WTC11 (cell line): ENCODE measurements at regions not wholly inside any gene's neighbourhood (a gene's known extent, or its start where the extent isn't known, plus 50 kb on each side); places are given as distances from the start of the nearest gene placed in this dataset.

Experiments
- ATAC-seq: fragments of 200-7000 bp; cut with Tn5 transposase; 2 replicates; pipeline ENCODE4 v1.10.0; 2021; ENCODE audit warnings: mild to moderate bottlenecking, moderate library complexity
- CTCF ChIA-PET: fragments of 300-600 bp; sonication (Branson Sonifier 250); formaldehyde crosslinking; loops from one replicate; lab custom pipeline; 2021; ENCODE audit warnings: antibody characterized with exemption; lab: Charles Lee
- POLR2A ChIA-PET: fragments of 350-600 bp; sonication (Branson Sonifier 250); formaldehyde crosslinking; loops from one replicate; lab custom pipeline; 2021; ENCODE audit warnings: antibody characterized with exemption; lab: Charles Lee
- DNase-seq: peaks from one replicate; pipeline ENCODE4 v3.0.0; 2021; ENCODE audit warnings: low spot score
- H3K27ac Mint-ChIP-seq: 2 replicates; pipeline ENCODE4 v1.8.0; 2021; ENCODE audit warnings: mixed read lengths
- H3K27me3 Mint-ChIP-seq: 2 replicates; pipeline ENCODE4 v1.8.0; 2021; ENCODE audit warnings: low read depth, mild to moderate bottlenecking, moderate library complexity, mixed read lengths
- H3K36me3 Mint-ChIP-seq: 2 replicates; pipeline ENCODE4 v1.8.0; 2021; ENCODE audit warnings: mixed read lengths
- H3K4me1 Mint-ChIP-seq: 2 replicates; pipeline ENCODE4 v1.8.0; 2022; ENCODE audit warnings: mixed read lengths
- H3K4me3 Mint-ChIP-seq: 2 replicates; pipeline ENCODE4 v1.8.0; 2021; ENCODE audit warnings: mild to moderate bottlenecking, moderate library complexity, mixed read lengths
- H3K9me3 Mint-ChIP-seq: 2 replicates; pipeline ENCODE4 v1.8.0; 2021; ENCODE audit warnings: mixed read lengths
- ATF1 ChIP-seq: sonication (generic); formaldehyde crosslinking; IDR thresholded peaks from 2 replicates; pipeline ENCODE4 v1.8.1; 2023; ENCODE audit warnings: mild to moderate bottlenecking, moderate library complexity, missing genetic modification reagents
- EMX1 ChIP-seq: fragments of 250-450 bp; sonication (Bioruptor Pico); IDR thresholded peaks from 2 replicates; pipeline ENCODE4 v1.8.0; 2021; ENCODE audit warnings: mild to moderate bottlenecking
- FOXK1 ChIP-seq: sonication (generic); formaldehyde crosslinking; IDR thresholded peaks from 2 replicates; pipeline ENCODE4 v1.8.0; 2022; ENCODE audit warnings: mild to moderate bottlenecking, moderate library complexity, missing genetic modification reagents
- JAZF1 ChIP-seq: fragments of 250-450 bp; sonication (Bioruptor Pico); IDR thresholded peaks from 2 replicates; pipeline ENCODE4 v1.9.0; 2021; ENCODE audit warnings: moderate library complexity, mild to moderate bottlenecking, inconsistent platforms
- JUN ChIP-seq: sonication (generic); formaldehyde crosslinking; IDR thresholded peaks from 2 replicates; pipeline ENCODE4 v1.8.0; 2023; ENCODE audit warnings: mild to moderate bottlenecking, missing genetic modification reagents
- MYBL2 ChIP-seq: sonication (generic); formaldehyde crosslinking; IDR thresholded peaks from 2 replicates; pipeline ENCODE4 v1.8.1; 2023; ENCODE audit warnings: mild to moderate bottlenecking, moderate library complexity, missing genetic modification reagents
- NFYB ChIP-seq: sonication (generic); formaldehyde crosslinking; conservative IDR thresholded peaks from 2 replicates; pipeline ENCODE4 v1.8.0; 2022; ENCODE audit warnings: low read depth, missing genetic modification reagents
- NR1H2 ChIP-seq: sonication (generic); formaldehyde crosslinking; IDR thresholded peaks from 2 replicates; pipeline ENCODE4 v1.9.0; 2021; ENCODE audit warnings: mild to moderate bottlenecking, moderate library complexity, missing genetic modification reagents
- SMAD4 ChIP-seq: sonication (generic); formaldehyde crosslinking; IDR thresholded peaks from 2 replicates; pipeline ENCODE4 v1.8.0; 2022; ENCODE audit warnings: mild to moderate bottlenecking, missing genetic modification reagents
- ZNF416 ChIP-seq: fragments of 250-450 bp; sonication (Bioruptor Pico); IDR thresholded peaks from 2 replicates; pipeline ENCODE4 v1.9.0; 2021; ENCODE audit warnings: mild to moderate bottlenecking, inconsistent platforms
- TF ChIP-seq, protein P1 (sequence below): sonication (generic); formaldehyde crosslinking; IDR thresholded peaks from 2 replicates; pipeline ENCODE4 v1.8.0; 2023; ENCODE audit warnings: mild to moderate bottlenecking, missing genetic modification reagents
- TF ChIP-seq, protein P2 (sequence below): fragments of 250-450 bp; sonication (Bioruptor Pico); IDR thresholded peaks from 2 replicates; pipeline ENCODE4 v1.9.0; 2021; ENCODE audit warnings: mild to moderate bottlenecking
- TF ChIP-seq, protein P3 (sequence below): sonication (generic); formaldehyde crosslinking; conservative IDR thresholded peaks from 2 replicates; pipeline ENCODE4 v1.8.1; 2022; ENCODE audit warnings: mild to moderate bottlenecking, missing genetic modification reagents
- TF ChIP-seq, protein P4 (sequence below): sonication (generic); formaldehyde crosslinking; IDR thresholded peaks from 2 replicates; pipeline ENCODE4 v1.8.0; 2022; ENCODE audit warnings: missing genetic modification reagents
- TF ChIP-seq, protein P5 (sequence below): sonication (generic); formaldehyde crosslinking; IDR thresholded peaks from 2 replicates; pipeline ENCODE4 v1.8.1; 2023; ENCODE audit warnings: mild to moderate bottlenecking, moderate library complexity, missing genetic modification reagents
- TF ChIP-seq, protein P6 (sequence below): fragments of 200-600 bp; IDR thresholded peaks from 2 replicates; pipeline ENCODE4 v1.8.0; 2022; ENCODE audit warnings: antibody characterized with exemption
- TF ChIP-seq, protein P7 (sequence below): sonication (generic); formaldehyde crosslinking; IDR thresholded peaks from 2 replicates; pipeline ENCODE4 v1.8.1; 2022; ENCODE audit warnings: mild to moderate bottlenecking, moderate library complexity, missing genetic modification reagents

DNA sequence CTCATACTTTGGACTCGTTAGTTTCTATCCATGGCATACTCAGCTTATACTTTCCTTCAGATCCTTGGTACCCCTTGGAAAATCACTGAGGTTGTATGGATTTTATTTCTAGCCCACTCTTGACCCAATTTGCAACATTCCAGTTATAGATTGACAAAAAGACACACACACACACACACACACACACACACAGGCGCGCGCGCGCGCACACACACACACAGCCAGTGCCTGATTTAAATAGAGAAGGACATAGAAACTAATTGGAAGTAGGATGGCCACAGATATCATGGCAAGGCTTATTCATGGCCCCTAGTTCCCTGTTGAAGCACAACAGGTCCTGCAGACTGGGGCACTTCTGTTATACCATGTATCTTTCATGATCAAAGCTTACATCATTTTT, 89.1 kb upstream of the CFAP20DC start:
- DNase-seq, result no peak
- ChIA-PET CTCF (no interaction called here), POLR2A (no interaction called here)
- H3K9me3 Mint-ChIP-seq, result no peaks in the 10 kb centered on the region
- TF ChIP-seq, protein P1, sequence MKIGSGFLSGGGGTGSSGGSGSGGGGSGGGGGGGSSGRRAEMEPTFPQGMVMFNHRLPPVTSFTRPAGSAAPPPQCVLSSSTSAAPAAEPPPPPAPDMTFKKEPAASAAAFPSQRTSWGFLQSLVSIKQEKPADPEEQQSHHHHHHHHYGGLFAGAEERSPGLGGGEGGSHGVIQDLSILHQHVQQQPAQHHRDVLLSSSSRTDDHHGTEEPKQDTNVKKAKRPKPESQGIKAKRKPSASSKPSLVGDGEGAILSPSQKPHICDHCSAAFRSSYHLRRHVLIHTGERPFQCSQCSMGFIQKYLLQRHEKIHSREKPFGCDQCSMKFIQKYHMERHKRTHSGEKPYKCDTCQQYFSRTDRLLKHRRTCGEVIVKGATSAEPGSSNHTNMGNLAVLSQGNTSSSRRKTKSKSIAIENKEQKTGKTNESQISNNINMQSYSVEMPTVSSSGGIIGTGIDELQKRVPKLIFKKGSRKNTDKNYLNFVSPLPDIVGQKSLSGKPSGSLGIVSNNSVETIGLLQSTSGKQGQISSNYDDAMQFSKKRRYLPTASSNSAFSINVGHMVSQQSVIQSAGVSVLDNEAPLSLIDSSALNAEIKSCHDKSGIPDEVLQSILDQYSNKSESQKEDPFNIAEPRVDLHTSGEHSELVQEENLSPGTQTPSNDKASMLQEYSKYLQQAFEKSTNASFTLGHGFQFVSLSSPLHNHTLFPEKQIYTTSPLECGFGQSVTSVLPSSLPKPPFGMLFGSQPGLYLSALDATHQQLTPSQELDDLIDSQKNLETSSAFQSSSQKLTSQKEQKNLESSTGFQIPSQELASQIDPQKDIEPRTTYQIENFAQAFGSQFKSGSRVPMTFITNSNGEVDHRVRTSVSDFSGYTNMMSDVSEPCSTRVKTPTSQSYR (CRISPR knock-in tag), result no peak
- TF ChIP-seq, protein P2, sequence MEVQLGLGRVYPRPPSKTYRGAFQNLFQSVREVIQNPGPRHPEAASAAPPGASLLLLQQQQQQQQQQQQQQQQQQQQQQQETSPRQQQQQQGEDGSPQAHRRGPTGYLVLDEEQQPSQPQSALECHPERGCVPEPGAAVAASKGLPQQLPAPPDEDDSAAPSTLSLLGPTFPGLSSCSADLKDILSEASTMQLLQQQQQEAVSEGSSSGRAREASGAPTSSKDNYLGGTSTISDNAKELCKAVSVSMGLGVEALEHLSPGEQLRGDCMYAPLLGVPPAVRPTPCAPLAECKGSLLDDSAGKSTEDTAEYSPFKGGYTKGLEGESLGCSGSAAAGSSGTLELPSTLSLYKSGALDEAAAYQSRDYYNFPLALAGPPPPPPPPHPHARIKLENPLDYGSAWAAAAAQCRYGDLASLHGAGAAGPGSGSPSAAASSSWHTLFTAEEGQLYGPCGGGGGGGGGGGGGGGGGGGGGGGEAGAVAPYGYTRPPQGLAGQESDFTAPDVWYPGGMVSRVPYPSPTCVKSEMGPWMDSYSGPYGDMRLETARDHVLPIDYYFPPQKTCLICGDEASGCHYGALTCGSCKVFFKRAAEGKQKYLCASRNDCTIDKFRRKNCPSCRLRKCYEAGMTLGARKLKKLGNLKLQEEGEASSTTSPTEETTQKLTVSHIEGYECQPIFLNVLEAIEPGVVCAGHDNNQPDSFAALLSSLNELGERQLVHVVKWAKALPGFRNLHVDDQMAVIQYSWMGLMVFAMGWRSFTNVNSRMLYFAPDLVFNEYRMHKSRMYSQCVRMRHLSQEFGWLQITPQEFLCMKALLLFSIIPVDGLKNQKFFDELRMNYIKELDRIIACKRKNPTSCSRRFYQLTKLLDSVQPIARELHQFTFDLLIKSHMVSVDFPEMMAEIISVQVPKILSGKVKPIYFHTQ (CRISPR knock-in tag), result no peak
- TF ChIP-seq, protein P3, sequence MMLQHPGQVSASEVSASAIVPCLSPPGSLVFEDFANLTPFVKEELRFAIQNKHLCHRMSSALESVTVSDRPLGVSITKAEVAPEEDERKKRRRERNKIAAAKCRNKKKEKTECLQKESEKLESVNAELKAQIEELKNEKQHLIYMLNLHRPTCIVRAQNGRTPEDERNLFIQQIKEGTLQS (CRISPR knock-in tag), result no peak
- TF ChIP-seq, protein P4, sequence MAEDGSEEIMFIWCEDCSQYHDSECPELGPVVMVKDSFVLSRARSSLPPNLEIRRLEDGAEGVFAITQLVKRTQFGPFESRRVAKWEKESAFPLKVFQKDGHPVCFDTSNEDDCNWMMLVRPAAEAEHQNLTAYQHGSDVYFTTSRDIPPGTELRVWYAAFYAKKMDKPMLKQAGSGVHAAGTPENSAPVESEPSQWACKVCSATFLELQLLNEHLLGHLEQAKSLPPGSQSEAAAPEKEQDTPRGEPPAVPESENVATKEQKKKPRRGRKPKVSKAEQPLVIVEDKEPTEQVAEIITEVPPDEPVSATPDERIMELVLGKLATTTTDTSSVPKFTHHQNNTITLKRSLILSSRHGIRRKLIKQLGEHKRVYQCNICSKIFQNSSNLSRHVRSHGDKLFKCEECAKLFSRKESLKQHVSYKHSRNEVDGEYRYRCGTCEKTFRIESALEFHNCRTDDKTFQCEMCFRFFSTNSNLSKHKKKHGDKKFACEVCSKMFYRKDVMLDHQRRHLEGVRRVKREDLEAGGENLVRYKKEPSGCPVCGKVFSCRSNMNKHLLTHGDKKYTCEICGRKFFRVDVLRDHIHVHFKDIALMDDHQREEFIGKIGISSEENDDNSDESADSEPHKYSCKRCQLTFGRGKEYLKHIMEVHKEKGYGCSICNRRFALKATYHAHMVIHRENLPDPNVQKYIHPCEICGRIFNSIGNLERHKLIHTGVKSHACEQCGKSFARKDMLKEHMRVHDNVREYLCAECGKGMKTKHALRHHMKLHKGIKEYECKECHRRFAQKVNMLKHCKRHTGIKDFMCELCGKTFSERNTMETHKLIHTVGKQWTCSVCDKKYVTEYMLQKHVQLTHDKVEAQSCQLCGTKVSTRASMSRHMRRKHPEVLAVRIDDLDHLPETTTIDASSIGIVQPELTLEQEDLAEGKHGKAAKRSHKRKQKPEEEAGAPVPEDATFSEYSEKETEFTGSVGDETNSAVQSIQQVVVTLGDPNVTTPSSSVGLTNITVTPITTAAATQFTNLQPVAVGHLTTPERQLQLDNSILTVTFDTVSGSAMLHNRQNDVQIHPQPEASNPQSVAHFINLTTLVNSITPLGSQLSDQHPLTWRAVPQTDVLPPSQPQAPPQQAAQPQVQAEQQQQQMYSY (CRISPR knock-in tag), result no peak
- TF ChIP-seq JUN (no peak), FOXK1 (no peak), ZNF416 (no peak), ATF1 (CRISPR knock-in tag) (no peak), SMAD4 (no peak), EMX1 (CRISPR knock-in tag) (no peak), NR1H2 (no peak), NFYB (no peak), JAZF1 (no peak), MYBL2 (CRISPR knock-in tag) (no peak)
- TF ChIP-seq, protein P5, sequence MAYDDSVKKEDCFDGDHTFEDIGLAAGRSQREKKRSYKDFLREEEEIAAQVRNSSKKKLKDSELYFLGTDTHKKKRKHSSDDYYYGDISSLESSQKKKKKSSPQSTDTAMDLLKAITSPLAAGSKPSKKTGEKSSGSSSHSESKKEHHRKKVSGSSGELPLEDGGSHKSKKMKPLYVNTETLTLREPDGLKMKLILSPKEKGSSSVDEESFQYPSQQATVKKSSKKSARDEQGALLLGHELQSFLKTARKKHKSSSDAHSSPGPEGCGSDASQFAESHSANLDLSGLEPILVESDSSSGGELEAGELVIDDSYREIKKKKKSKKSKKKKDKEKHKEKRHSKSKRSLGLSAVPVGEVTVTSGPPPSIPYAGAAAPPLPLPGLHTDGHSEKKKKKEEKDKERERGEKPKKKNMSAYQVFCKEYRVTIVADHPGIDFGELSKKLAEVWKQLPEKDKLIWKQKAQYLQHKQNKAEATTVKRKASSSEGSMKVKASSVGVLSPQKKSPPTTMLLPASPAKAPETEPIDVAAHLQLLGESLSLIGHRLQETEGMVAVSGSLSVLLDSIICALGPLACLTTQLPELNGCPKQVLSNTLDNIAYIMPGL (CRISPR knock-in tag), result no peak
- TF ChIP-seq, protein P6, sequence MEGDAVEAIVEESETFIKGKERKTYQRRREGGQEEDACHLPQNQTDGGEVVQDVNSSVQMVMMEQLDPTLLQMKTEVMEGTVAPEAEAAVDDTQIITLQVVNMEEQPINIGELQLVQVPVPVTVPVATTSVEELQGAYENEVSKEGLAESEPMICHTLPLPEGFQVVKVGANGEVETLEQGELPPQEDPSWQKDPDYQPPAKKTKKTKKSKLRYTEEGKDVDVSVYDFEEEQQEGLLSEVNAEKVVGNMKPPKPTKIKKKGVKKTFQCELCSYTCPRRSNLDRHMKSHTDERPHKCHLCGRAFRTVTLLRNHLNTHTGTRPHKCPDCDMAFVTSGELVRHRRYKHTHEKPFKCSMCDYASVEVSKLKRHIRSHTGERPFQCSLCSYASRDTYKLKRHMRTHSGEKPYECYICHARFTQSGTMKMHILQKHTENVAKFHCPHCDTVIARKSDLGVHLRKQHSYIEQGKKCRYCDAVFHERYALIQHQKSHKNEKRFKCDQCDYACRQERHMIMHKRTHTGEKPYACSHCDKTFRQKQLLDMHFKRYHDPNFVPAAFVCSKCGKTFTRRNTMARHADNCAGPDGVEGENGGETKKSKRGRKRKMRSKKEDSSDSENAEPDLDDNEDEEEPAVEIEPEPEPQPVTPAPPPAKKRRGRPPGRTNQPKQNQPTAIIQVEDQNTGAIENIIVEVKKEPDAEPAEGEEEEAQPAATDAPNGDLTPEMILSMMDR, result no peak
- TF ChIP-seq, protein P7, sequence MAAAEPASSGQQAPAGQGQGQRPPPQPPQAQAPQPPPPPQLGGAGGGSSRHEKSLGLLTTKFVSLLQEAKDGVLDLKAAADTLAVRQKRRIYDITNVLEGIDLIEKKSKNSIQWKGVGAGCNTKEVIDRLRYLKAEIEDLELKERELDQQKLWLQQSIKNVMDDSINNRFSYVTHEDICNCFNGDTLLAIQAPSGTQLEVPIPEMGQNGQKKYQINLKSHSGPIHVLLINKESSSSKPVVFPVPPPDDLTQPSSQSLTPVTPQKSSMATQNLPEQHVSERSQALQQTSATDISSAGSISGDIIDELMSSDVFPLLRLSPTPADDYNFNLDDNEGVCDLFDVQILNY (CRISPR knock-in tag), result no peak
- H3K4me1 Mint-ChIP-seq, result peaks cover 7% of the 10 kb centered on the region; the same call in 1 of the 2 replicates
- no peak overlapping the region for H3K27ac Mint-ChIP-seq
- ATAC-seq, result no peak
- no peaks in the 10 kb centered on the region for H3K27me3 Mint-ChIP-seq
- no peaks in the 10 kb centered on the region for H3K36me3 Mint-ChIP-seq
- no peak overlapping the region for H3K4me3 Mint-ChIP-seq
